ENCODE measurements at regions not wholly inside any gene's neighbourhood (a gene's known extent, or its start where the extent isn't known, plus 50 kb on each side); places are given as distances from the start of the nearest gene placed in this dataset.
"Not testable (repeated sequence)": the region's sequence is repeated elsewhere in the genome, so short reads cannot be mapped to it uniquely, and the experiment has no call there.

DNA sequence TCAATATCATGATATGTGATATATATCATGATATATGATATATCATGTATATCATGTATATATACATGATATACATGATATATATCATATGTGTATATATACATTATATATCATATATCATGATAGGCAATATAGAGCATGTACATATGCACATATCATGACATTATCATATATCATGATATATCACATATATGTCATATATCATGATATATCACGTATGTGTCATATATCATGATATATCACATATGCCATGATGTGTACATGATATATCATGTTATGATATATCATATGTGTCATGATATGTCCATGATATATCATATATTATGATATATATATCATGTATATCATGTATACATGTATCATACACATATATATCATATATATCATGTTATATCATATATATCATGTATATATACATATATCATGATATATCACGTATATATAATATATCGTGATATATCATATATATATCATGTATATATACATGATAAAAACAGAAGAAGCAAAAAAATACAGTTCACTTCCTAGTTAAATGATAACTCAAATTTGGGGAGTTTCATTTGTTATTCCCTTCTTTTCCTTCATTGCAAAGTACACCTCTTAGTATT, 670.1 kb upstream of the EPHA5 start:
- DNase-seq (ENCODE audit: extremely low read depth, low read depth) = no peak

DNA sequence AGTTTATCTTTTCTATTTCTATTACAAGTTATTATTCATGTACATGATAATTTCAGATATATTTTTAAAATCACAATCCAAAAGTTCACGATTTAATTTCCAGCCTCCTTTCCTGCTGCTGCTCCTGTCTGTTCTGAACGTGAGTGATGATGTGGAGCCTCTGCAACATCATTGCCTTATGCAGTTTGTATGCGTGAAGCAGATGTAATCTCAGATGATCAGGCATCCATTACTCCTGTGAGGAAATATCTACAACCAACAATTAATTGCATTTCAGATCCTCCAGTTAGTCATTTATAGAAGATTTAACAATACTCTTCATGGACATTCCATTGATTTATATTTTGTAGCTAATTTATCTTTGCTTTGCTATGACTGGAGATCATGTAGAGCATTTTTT, 668.7 kb upstream of the EPHA5 start:
- no peak for DNase-seq (ENCODE audit: extremely low read depth, low read depth)

- DNase-seq (ENCODE audit: extremely low read depth, low read depth) = no peak
These were observed 661.5 kb upstream of the EPHA5 start for GRCh38 chr4:66331761-66332160.

DNA sequence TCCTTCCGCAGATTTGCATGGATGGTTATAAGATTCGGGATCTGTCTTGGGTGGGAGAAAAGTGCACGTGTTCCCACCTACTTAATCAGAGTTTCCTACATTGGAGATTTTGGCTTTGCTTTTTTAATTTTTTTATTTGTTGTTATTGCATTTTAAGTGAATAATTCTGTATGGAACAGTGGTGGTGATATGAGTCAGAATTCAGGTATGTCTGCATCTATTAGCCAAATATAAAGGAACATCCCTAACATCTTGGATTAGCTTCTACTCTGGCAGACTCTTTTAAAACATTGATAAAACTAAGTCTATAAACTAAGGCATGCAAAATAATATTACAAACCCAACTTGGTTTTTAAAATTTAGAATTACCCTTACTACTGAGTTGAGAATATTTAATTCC, 659.8 kb upstream of the EPHA5 start:
- DNase-seq (ENCODE audit: extremely low read depth, low read depth) = no peak

- DNase-seq (ENCODE audit: extremely low read depth, low read depth) = no peak
These were observed 658.7 kb upstream of the EPHA5 start for GRCh38 chr4:66328803-66329574.

DNA sequence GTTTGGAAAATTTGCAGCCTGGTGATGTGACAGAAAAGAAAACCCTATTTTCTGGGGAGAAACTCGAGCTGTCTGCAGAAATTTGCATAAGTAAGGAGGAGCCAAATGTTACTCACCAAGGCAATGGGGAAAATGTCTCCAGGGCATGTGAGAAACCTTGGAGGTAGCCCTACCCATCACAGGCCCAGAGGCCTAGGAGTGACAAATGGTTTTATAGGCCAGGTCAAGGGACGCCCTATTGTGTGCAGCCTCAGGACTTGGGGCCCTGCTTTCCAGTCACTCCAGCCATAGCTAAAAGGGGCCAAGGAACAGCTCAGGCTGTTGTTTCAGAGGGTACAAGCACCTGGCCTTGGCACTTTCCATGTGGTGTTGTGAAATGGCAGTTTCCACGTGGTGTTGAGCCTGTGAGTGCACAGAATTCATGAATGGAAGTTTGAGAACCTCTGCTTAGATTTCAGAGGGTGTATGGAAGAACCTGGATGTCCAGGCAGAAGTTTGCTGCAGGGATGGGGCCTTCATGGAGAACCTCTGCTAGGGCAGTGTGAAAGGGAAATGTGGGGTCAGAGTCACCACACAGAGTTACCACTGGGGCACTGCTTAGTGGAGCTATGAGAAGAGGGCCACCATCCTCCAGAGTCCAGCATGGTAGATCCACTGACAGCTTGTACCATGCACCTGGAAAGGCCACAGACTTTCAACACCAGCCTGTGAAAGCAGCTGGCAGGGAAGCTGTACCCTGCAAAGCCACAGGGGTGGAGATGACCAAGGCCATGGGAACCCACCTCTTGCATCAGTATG, 637.6 kb upstream of the EPHA5 start:
- no peak for DNase-seq (ENCODE audit: extremely low read depth, low read depth)

DNA sequence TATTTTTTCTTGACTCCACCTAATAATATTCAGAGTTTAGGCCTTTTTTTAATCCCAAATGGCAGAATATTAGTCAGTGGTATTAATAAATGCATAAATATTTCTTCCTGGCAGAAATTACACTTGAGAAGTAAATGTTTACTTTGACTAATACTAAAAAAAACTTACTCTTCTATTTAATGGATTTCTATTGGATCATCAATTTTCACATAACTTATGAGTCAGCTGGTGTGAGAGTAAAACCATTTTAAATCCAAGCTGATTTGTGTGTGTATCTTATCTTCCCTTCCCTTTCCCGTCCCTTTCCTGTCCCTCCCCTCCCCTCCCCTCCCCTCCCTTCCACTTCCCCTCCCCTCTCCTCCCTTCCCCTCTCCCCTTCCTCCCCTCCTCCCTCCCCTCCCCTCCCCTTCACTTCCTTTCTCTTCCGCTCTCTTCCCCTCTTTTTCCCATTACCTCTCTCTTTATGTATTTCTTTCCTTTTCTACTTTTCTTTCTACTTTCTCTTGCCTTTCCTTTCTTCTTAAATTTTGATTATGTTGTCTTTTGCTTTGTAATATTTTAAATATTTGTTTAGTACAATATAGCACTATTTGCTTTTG, 630.1 kb upstream of the EPHA5 start:
- no peak for DNase-seq (ENCODE audit: extremely low read depth, low read depth)

- DNase-seq (ENCODE audit: extremely low read depth, low read depth) = no peak
These were observed 628.3 kb upstream of the EPHA5 start for GRCh38 chr4:66298569-66298968.

DNA sequence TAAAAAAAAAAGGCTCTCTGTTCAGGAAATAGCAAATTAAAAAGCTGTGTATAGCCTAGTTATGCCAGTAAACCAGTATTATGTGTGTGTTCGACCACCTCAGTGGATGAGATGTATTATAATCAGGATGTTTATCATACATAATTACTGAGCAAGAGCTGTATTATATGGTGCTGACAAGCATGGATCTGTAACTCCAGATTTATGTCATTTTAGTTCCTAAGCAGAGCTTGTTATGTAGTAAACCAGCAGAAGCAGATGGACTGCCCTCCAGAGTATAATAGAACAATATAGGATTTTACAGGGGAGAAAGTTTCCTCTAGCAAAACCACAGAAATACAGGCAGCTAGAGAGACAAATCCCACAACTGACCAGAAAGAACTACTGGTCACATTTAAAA, 627.4 kb upstream of the EPHA5 start:
- DNase-seq (ENCODE audit: extremely low read depth, low read depth) = no peak

GRCh38 chr4:66294638-66295037, 624.3 kb upstream of the EPHA5 start:
- no peak for DNase-seq (ENCODE audit: extremely low read depth, low read depth)

DNA sequence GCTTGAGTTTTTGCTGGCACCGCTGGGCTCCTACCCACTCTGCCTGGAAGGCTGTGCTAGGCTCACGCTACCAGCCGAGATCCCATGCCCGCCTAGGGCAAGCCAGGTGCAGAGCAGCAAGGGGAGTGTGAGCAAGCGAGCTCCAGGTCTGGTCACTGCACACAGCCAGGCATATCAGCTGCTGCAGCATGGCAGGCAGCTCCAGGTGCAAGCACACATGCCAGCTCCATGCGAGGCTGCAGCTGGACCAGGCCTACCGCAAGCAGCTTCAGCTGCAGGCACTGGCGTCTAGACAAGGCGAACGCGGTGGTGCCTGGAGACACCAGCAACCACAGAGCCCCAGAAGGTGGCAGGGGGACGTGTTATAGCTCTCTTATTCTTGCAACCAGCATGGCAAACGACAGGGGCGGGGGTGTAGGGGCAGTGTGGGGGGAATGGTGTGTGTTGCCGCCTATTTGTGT, 614.7 kb upstream of the EPHA5 start:
- no peak for DNase-seq (ENCODE audit: extremely low read depth, low read depth)

GRCh38 chr4:66279084-66279483, 608.8 kb upstream of the EPHA5 start:
- no peak for DNase-seq (ENCODE audit: extremely low read depth, low read depth)

DNA sequence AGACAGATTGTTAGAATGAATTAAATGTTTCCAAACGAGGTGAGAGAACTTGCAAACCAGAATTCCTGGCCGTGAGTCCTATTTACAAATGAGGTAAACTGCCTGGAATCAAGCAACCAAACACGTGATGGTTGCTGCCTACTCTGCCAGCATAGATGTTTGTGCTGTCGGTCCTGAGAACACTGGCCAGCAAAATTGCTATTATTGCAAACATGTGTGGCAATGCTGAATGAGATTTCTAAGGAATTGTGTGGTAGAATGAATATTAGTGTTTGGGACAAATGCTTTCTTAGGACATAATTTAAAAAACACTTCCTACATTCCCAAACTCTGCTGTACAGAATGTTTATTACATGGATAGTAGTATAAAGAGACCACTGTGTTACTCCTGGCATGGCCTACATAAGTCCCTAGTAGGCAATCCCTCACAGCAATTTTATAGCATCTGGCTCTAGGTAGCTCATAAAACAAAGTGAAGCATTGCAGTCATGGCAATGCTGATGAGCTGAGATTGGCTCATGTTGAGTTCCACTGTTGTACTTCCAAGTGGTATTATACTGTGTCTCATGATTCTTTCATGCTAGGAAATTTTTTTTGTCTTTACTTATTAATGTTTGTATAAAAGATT, 605.2 kb upstream of the EPHA5 start:
- DNase-seq (ENCODE audit: extremely low read depth, low read depth) = no peak

- no peak for DNase-seq (ENCODE audit: extremely low read depth, low read depth)
These were observed 602.8 kb upstream of the EPHA5 start for GRCh38 chr4:66273110-66273509.

DNA sequence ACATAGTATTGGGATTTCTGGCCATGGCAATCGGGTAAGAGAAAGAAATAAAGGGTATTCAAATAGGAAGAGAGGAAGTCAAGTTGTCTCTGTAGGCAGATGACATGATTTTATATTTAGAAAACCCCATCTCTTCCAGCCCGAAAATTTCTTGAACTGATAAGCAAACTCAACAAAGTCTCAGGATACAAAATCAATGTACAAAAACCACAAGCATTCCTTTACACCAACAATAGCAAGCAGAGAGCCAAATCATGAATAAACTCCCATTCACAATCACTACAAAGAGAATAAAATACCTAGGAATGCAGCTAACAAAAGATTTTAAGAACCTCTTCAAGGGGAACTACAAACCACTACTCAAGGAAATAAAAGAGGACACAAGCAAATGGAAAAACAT, 600.1 kb upstream of the EPHA5 start:
- DNase-seq (ENCODE audit: extremely low read depth, low read depth) = not testable (repeated sequence)

DNA sequence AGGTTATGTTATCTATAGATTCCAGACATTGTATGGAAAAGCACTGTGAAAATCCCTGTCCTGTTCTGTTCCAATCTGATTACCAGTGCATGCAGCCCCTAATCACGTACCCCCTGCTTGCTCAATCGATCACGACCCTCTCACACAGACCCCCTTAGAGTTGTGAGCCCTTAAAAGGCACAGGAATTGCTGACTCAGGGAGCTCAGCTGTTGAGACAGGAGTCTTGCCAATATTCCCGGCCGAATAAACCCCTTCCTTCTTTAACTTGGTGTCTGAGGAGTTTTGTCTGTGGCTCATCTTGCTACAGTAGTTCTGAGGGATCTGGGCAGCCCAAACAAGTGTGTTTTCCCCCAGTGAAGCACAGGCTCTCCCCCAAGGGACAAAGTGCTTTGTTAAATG, 596.3 kb upstream of the EPHA5 start:
- DNase-seq (ENCODE audit: extremely low read depth, low read depth) = not testable (repeated sequence)

DNA sequence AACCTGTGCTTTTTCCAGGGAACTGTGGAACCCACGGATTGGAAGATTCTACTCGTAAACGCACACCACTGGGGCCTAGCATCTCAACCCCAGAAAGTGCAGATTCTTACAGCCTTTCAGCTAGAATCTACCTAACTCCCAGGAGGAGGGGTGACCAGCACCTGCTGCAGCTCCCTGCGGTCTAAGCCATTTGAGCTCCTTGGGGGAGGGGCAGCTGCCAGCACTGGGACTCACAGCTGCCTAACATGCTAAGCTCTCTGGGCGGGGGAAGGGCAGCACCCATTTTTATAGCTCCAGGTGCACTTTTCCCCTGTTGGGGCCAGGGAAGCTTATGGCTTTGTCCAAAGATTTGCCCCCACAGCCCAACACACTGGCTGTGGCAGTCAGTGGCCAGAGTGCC, 595.7 kb upstream of the EPHA5 start:
- no peak for DNase-seq (ENCODE audit: extremely low read depth, low read depth)

DNA sequence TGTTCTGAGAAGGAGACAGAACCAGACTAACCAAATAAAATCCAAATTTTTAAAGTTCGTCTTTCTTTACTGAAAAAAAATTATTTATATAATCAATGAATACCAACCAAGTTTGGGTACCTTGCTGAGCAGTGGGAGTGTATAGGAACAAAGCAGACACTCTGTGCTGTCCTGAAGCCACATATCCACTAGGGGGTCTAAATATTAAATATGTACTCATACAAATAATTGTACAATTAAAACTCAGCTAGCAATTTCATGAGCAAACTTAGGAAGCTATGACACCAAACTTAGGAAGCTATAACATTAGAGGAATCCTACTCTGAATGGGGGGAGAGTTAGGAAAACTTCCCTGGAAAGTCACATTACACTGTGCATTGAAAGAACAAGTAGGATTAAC, 582.0 kb upstream of the EPHA5 start:
- DNase-seq (ENCODE audit: extremely low read depth, low read depth) = no peak

DNA sequence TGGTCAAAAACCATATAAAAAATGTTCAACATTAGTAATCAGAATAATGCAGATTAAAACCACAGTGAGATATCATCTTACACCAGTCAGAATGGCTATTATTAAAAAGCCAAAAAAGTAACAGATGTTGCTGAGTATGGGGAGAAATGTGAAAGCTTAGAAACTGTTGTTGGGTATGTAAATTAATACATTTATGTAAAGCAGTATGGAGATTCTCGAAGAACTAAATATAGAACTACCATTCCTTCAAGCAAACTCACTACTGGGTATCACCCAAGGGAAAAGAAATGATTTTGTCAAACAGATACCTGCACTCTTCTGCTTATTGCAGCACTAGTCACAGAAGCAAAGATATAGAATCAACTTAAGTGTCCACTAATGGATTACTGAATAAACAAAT, 576.4 kb upstream of the EPHA5 start:
- no peak for DNase-seq (ENCODE audit: extremely low read depth, low read depth)

DNA sequence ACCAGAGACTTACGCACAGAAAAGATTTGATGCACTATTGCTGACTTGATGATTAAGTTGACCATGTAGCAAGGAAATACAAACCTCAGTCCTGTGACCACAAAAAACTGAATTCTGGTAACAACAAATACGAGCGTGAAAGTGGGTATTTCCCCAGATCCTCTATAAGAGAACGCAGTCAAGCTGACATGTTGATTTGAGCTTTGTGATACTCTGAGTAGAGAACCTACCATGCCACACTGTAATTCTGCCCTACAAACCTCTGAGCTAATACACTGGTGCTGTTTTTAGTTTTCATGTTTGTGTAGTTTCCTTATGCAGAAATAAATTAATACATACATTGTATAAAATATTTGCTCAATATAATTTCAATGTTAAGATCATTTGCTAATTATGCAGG, 565.6 kb upstream of the EPHA5 start:
- no peak for DNase-seq (ENCODE audit: extremely low read depth, low read depth)

DNA sequence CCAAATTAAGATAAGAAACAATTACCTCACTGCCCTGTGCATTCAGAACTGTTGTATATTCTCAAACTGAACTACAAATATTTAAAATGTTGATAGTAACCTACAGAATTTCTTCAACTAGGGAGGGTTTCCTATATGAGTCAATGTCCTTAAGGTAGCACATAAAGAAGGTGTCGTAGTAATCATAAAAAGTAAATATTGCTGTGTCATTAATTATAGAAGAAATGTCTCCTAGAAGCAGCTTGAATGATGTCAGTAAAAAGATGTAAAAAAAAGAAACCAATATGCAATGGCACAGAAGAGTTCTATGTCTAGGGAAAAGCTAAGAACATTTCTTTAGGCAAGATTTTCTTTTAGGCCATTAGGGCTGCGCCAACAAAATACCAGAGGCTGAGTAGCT, 559.6 kb upstream of the EPHA5 start:
- DNase-seq (ENCODE audit: extremely low read depth, low read depth) = no peak

All from NCI-H460 (cell line).